Breast epithelium (tissue), 4 donors: ENCODE measurements at regions not wholly inside any gene's neighbourhood (a gene's known extent, or its start where the extent isn't known, plus 50 kb on each side); places are given as distances from the start of the nearest gene placed in this dataset.

Experiments
- DNase-seq, 2 donors: peaks; one replicate each; pipeline ENCODE4 v3.0.0-alpha.2; 2019; ENCODE audit warnings: low spot score in 2 of 2
- H3K27ac ChIP-seq, 2 donors: fragments of 200-600 bp; sonication (generic) in 1 of 2; one replicate each; pipeline ENCODE4 v1.5.1; 2016 to 2019; ENCODE audit warnings: mild to moderate bottlenecking in 1 of 2
- H3K27me3 ChIP-seq, 2 donors: fragments of 200-600 bp; sonication (generic) in 1 of 2; one replicate each; pipeline versions ENCODE4 v1.5.1 to v1.6.0; 2017 to 2019; ENCODE audit warnings: control low read depth in 1 of 2, mild to moderate bottlenecking in 1 of 2
- H3K36me3 ChIP-seq: fragments of 200-600 bp; one replicate; pipeline ENCODE4 v1.5.1; 2019
- H3K4me1 ChIP-seq, 2 donors: fragments of 200-600 bp; sonication (generic); one replicate each; pipeline ENCODE4 v1.5.1; 2016 to 2019; ENCODE audit warnings: control low read depth in 1 of 2
- H3K4me3 ChIP-seq, 3 donors: fragments of 200-600 bp; sonication (generic); 1 replicate in 2 of 3; 2 replicates in 1 of 3; pipeline ENCODE4 v1.5.1; 2016 to 2019; ENCODE audit warnings: mild to moderate bottlenecking in 3 of 3, moderate library complexity in 2 of 3
- H3K9me3 ChIP-seq, 2 donors: fragments of 200-600 bp; sonication (generic) in 1 of 2; one replicate each; pipeline ENCODE4 v1.5.1; 2016 to 2019; ENCODE audit warnings: control low read depth in 1 of 2
- CTCF ChIP-seq, 3 donors: fragments of 450-650 bp; IDR thresholded peaks; one replicate each; pipeline ENCODE4 v1.5.1; 2016 to 2017; ENCODE audit warnings: antibody characterized with exemption in 3 of 3, mild to moderate bottlenecking in 3 of 3, moderate library complexity in 3 of 3
- POLR2A ChIP-seq: fragments of 450-650 bp; IDR thresholded peaks from one replicate; pipeline ENCODE4 v1.6.1; 2016; ENCODE audit warnings: antibody characterized with exemption, mild to moderate bottlenecking, moderate library complexity
- POLR2AphosphoS5 ChIP-seq, 3 donors: sonication (generic); formaldehyde crosslinking; IDR thresholded peaks; one replicate each; pipeline ENCODE4 v1.6.1; 2017; ENCODE audit warnings: antibody characterized with exemption in 3 of 3
- intact Hi-C: fragments of 100-400 bp; cut with DNase I; formaldehyde crosslinking; loops from one replicate; pipeline ENCODE4 v1.15.1; 2023; ENCODE audit warnings: low total_unique reads

- H3K36me3 ChIP-seq, result no peaks in the 10 kb centered on the region
- H3K4me1 ChIP-seq, result no peaks in the 10 kb centered on the region
- no peak overlapping the region for H3K4me3 ChIP-seq
- intact Hi-C loops, result no loop called here
- no peaks in the 10 kb centered on the region for H3K27me3 ChIP-seq
- no peak overlapping the region for H3K27ac ChIP-seq
- DNase-seq, result no peak
- no peak for TF ChIP-seq POLR2A
- H3K9me3 ChIP-seq, result peaks cover 0 to 2% of the 10 kb centered on the region in 2 donors
Observed at GRCh38 chr2:228257379-228257778, 75.9 kb upstream of the SPHKAP start.

- peaks cover 0 to 5% of the 10 kb centered on the region in 2 donors for H3K9me3 ChIP-seq
- DNase-seq, result no peak
- no peak for TF ChIP-seq POLR2AphosphoS5 (IDR thresholded peaks at IDR 0.05)
- no peak for TF ChIP-seq CTCF (IDR thresholded peaks at IDR 0.05)
- TF ChIP-seq POLR2A, result no peak
- intact Hi-C loops, result no loop called here
- no peaks in the 10 kb centered on the region for H3K4me1 ChIP-seq
- H3K27ac ChIP-seq, result no peak overlapping the region
- H3K27me3 ChIP-seq, result no peaks in the 10 kb centered on the region
- H3K36me3 ChIP-seq, result no peaks in the 10 kb centered on the region
- no peak overlapping the region for H3K4me3 ChIP-seq
Observed at GRCh38 chr2:228253752-228254151, 72.3 kb upstream of the SPHKAP start.

DNA sequence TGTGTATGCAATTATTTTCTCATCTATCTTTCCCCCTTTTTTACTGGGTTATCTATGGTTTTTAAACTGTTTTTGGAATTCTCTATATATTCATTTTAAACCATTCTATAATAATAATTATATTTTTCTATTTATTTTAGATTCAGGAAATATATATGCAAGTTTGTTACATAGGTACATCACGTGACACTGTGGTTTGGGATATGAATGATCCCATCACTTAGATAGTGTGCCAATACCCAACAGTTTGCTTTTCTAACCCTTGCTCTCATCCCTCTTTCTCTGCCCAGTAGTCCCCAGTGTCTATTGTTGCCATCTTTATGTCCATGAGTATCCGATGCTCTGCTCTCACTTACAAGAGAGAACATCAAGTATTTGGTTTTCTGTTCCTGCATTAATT lies 65.8 kb upstream of the SPHKAP start:
- Histone ChIP-seq H3K27me3 (no peaks in the 10 kb centered on the region), H3K36me3 (no peaks in the 10 kb centered on the region), H3K4me3 (no peak overlapping the region), H3K27ac (no peak overlapping the region), H3K4me1 (no peaks in the 10 kb centered on the region), H3K9me3 (peaks cover 0 to 2% of the 10 kb centered on the region in 2 donors)
- no peak for DNase-seq
- intact Hi-C loops, result no loop called here
- TF ChIP-seq POLR2AphosphoS5 (IDR thresholded peaks at IDR 0.05) (no peak), CTCF (IDR thresholded peaks at IDR 0.05) (no peak), POLR2A (no peak)

DNA sequence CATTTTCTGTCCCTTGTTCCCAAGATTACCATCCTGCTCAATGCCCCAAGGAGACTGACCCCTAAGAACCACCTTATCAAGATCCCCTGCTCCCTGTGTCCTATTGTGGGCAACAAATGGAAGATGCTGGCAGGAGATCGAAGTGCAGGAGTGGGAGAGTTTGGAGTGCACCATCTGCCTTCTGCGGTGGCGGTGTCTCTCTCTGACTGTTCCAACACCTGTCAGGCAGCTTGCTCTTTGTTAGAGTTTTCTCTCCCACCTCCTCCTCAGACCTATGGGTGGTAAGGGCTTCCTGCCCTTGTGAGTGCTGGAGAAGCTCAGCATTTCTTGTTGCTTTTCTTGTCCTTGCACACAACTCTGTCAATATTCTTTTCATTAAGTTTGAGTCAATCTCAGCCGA lies 64.1 kb upstream of the SPHKAP start:
- no peak overlapping the region for H3K4me3 ChIP-seq
- no peak overlapping the region for H3K27ac ChIP-seq
- no peaks in the 10 kb centered on the region for H3K27me3 ChIP-seq
- no peak for DNase-seq
- no peak for TF ChIP-seq CTCF (IDR thresholded peaks at IDR 0.05)
- TF ChIP-seq POLR2AphosphoS5 (IDR thresholded peaks at IDR 0.05), result no peak
- no peak for TF ChIP-seq POLR2A
- intact Hi-C loops, result no loop called here
- H3K9me3 ChIP-seq, result no peaks in the 10 kb centered on the region
- H3K4me1 ChIP-seq, result no peaks in the 10 kb centered on the region
- H3K36me3 ChIP-seq, result no peaks in the 10 kb centered on the region

DNA sequence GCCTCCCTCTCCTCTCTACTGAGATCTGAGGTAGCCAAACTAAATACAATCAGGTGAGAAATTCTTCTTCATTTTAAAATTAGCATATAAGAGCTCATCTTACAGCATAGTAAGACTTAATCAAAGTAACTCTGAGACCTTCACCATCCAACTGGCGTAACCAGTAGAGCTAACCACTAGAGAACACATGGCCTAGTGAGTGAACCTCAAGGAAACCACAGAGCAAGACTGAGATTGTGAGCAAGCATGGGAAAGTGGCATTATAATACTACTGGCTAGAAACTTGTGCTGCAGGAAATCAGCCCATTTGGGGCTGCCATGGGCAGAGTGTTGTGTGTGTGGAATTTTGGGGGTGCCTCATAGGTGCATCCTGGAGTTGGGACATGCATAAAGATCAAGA lies 61.1 kb upstream of the SPHKAP start:
- no peak overlapping the region for H3K27ac ChIP-seq
- TF ChIP-seq POLR2AphosphoS5 (IDR thresholded peaks at IDR 0.05) (no peak), CTCF (IDR thresholded peaks at IDR 0.05) (no peak), POLR2A (no peak)
- intact Hi-C loops, result no loop called here
- H3K36me3 ChIP-seq, result no peaks in the 10 kb centered on the region
- no peaks in the 10 kb centered on the region for H3K27me3 ChIP-seq
- H3K4me1 ChIP-seq, result no peaks in the 10 kb centered on the region
- no peaks in the 10 kb centered on the region for H3K9me3 ChIP-seq
- DNase-seq, result no peak
- H3K4me3 ChIP-seq, result no peak overlapping the region

DNA sequence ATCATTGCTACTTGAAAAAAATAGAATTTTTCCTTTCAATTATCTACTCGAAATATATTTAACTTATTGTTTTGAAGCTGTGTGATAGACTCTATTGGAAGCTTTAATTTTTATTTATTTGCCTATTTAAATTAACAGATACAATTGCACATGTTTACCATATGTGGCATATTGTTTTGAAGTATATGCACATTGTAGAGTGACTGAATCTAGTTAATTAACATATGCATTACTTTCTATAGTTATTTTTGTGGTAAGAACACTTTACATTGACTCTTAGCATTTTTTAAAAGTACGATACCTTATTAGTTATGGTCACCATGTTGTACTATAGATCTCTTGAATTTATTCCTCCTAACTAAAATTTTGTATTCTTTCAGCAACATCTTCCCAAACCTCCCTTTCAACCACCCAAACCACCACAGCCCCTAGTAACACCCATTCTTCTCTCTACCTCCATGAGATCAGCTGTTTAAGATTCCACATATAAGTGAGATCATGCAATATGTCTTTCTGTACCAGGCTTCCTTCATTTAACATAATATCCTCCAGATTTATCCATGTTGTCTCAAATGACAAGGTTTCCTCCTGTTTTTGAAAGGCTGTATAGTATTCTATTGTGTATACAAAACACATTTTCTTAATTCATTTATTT lies 58.5 kb upstream of the SPHKAP start:
- TF ChIP-seq POLR2A (no peak), CTCF (IDR thresholded peaks at IDR 0.05) (no peak), POLR2AphosphoS5 (IDR thresholded peaks at IDR 0.05) (no peak)
- Histone ChIP-seq H3K4me1 (no peaks in the 10 kb centered on the region), H3K9me3 (no peaks in the 10 kb centered on the region), H3K27ac (no peak overlapping the region), H3K4me3 (no peak overlapping the region), H3K36me3 (no peaks in the 10 kb centered on the region), H3K27me3 (no peaks in the 10 kb centered on the region)
- no peak for DNase-seq
- intact Hi-C loops, result no loop called here
